ENCODE measurements at regions not wholly inside any gene's neighbourhood (a gene's known extent, or its start where the extent isn't known, plus 50 kb on each side); places are given as distances from the start of the nearest gene placed in this dataset.

GRCh38 chr3:137222736-137223225, 265.0 kb downstream of the IL20RB start:
- no peak overlapping the region for H3K4me3 ChIP-seq (ENCODE audit: low read depth in 1 of 5, low read length in 5 of 5)
- H3K9me3 ChIP-seq (ENCODE audit: control insufficient read depth in 5 of 5, low read length in 5 of 5) = peaks cover 0 to 4% (median 2%) of the 10 kb centered on the region in 5 donors
- no peaks in the 10 kb centered on the region for H3K4me1 ChIP-seq (ENCODE audit: control insufficient read depth in 5 of 5, insufficient read depth in 5 of 5, low read length in 5 of 5)
- peaks cover 0 to 4% (median 0%) of the 10 kb centered on the region in 5 donors for H3K27me3 ChIP-seq (ENCODE audit: control insufficient read depth in 5 of 5, insufficient read depth in 4 of 5, low read length in 5 of 5)
- H3K27ac ChIP-seq (ENCODE audit: low read depth, low read length) = no peak overlapping the region
- H3K36me3 ChIP-seq (ENCODE audit: control insufficient read depth in 5 of 5, insufficient read depth in 5 of 5, low read length in 5 of 5) = no peaks in the 10 kb centered on the region
- H3K9ac ChIP-seq (ENCODE audit: low read length in 5 of 5) = no peak overlapping the region

- no peak overlapping the region for H3K4me3 ChIP-seq (ENCODE audit: low read depth in 1 of 5, low read length in 5 of 5)
- H3K9ac ChIP-seq (ENCODE audit: low read length in 5 of 5) = no peak overlapping the region
- H3K4me1 ChIP-seq (ENCODE audit: control insufficient read depth in 5 of 5, insufficient read depth in 5 of 5, low read length in 5 of 5) = no peaks in the 10 kb centered on the region
- H3K27ac ChIP-seq (ENCODE audit: low read depth, low read length) = no peak overlapping the region
- no peaks in the 10 kb centered on the region for H3K36me3 ChIP-seq (ENCODE audit: control insufficient read depth in 5 of 5, insufficient read depth in 5 of 5, low read length in 5 of 5)
- H3K27me3 ChIP-seq (ENCODE audit: control insufficient read depth in 5 of 5, insufficient read depth in 4 of 5, low read length in 5 of 5) = peaks cover 0 to 4% (median 0%) of the 10 kb centered on the region in 5 donors
- peaks cover 0 to 4% (median 2%) of the 10 kb centered on the region in 5 donors for H3K9me3 ChIP-seq (ENCODE audit: control insufficient read depth in 5 of 5, low read length in 5 of 5)
These were observed 266.7 kb downstream of the IL20RB start for GRCh38 chr3:137224464-137224863.

- Histone ChIP-seq H3K4me3 (ENCODE audit: low read depth in 1 of 5, low read length in 5 of 5) (no peak overlapping the region), H3K9ac (ENCODE audit: low read length in 5 of 5) (no peak overlapping the region), H3K27ac (ENCODE audit: low read depth, low read length) (no peak overlapping the region), H3K27me3 (ENCODE audit: control insufficient read depth in 5 of 5, insufficient read depth in 4 of 5, low read length in 5 of 5) (peaks cover 0 to 2% (median 0%) of the 10 kb centered on the region in 5 donors), H3K36me3 (ENCODE audit: control insufficient read depth in 5 of 5, insufficient read depth in 5 of 5, low read length in 5 of 5) (no peaks in the 10 kb centered on the region), H3K9me3 (ENCODE audit: control insufficient read depth in 5 of 5, low read length in 5 of 5) (no peaks in the 10 kb centered on the region), H3K4me1 (ENCODE audit: control insufficient read depth in 5 of 5, insufficient read depth in 5 of 5, low read length in 5 of 5) (no peaks in the 10 kb centered on the region)
These were observed 285.1 kb downstream of the IL20RB start for GRCh38 chr3:137242836-137243400.

GRCh38 chr3:137246491-137246890, 288.7 kb downstream of the IL20RB start:
- Histone ChIP-seq H3K9me3 (ENCODE audit: control insufficient read depth in 5 of 5, low read length in 5 of 5) (peaks cover 0 to 9% (median 3%) of the 10 kb centered on the region in 5 donors), H3K4me1 (ENCODE audit: control insufficient read depth in 5 of 5, insufficient read depth in 5 of 5, low read length in 5 of 5) (no peaks in the 10 kb centered on the region), H3K36me3 (ENCODE audit: control insufficient read depth in 5 of 5, insufficient read depth in 5 of 5, low read length in 5 of 5) (no peaks in the 10 kb centered on the region), H3K27ac (ENCODE audit: low read depth, low read length) (no peak overlapping the region), H3K4me3 (ENCODE audit: low read depth in 1 of 5, low read length in 5 of 5) (no peak overlapping the region), H3K9ac (ENCODE audit: low read length in 5 of 5) (no peak overlapping the region), H3K27me3 (ENCODE audit: control insufficient read depth in 5 of 5, insufficient read depth in 4 of 5, low read length in 5 of 5) (no peaks in the 10 kb centered on the region)

- H3K4me1 ChIP-seq (ENCODE audit: control insufficient read depth in 5 of 5, insufficient read depth in 5 of 5, low read length in 5 of 5) = no peaks in the 10 kb centered on the region
- no peak overlapping the region for H3K27ac ChIP-seq (ENCODE audit: low read depth, low read length)
- no peaks in the 10 kb centered on the region for H3K27me3 ChIP-seq (ENCODE audit: control insufficient read depth in 5 of 5, insufficient read depth in 4 of 5, low read length in 5 of 5)
- H3K36me3 ChIP-seq (ENCODE audit: control insufficient read depth in 5 of 5, insufficient read depth in 5 of 5, low read length in 5 of 5) = no peaks in the 10 kb centered on the region
- peaks cover 0 to 11% (median 9%) of the 10 kb centered on the region in 5 donors for H3K9me3 ChIP-seq (ENCODE audit: control insufficient read depth in 5 of 5, low read length in 5 of 5)
- no peak overlapping the region for H3K4me3 ChIP-seq (ENCODE audit: low read depth in 1 of 5, low read length in 5 of 5)
- no peak overlapping the region for H3K9ac ChIP-seq (ENCODE audit: low read length in 5 of 5)
These were observed 291.6 kb downstream of the IL20RB start for GRCh38 chr3:137249311-137249940.

GRCh38 chr3:137259089-137259488, 301.3 kb downstream of the IL20RB start:
- H3K4me3 ChIP-seq (ENCODE audit: low read depth in 1 of 5, low read length in 5 of 5) = no peak overlapping the region
- peaks cover 0 to 2% (median 0%) of the 10 kb centered on the region in 5 donors for H3K4me1 ChIP-seq (ENCODE audit: control insufficient read depth in 5 of 5, insufficient read depth in 5 of 5, low read length in 5 of 5)
- peaks cover 0 to 3% (median 0%) of the 10 kb centered on the region in 5 donors for H3K9me3 ChIP-seq (ENCODE audit: control insufficient read depth in 5 of 5, low read length in 5 of 5)
- no peak overlapping the region for H3K9ac ChIP-seq (ENCODE audit: low read length in 5 of 5)
- no peaks in the 10 kb centered on the region for H3K27me3 ChIP-seq (ENCODE audit: control insufficient read depth in 5 of 5, insufficient read depth in 4 of 5, low read length in 5 of 5)
- H3K27ac ChIP-seq (ENCODE audit: low read depth, low read length) = no peak overlapping the region
- H3K36me3 ChIP-seq (ENCODE audit: control insufficient read depth in 5 of 5, insufficient read depth in 5 of 5, low read length in 5 of 5) = no peaks in the 10 kb centered on the region

- Histone ChIP-seq H3K4me1 (ENCODE audit: control insufficient read depth in 5 of 5, insufficient read depth in 5 of 5, low read length in 5 of 5) (peaks cover 0 to 5% (median 0%) of the 10 kb centered on the region in 5 donors), H3K27me3 (ENCODE audit: control insufficient read depth in 5 of 5, insufficient read depth in 4 of 5, low read length in 5 of 5) (no peaks in the 10 kb centered on the region), H3K4me3 (ENCODE audit: low read depth in 1 of 5, low read length in 5 of 5) (no peak overlapping the region), H3K9ac (ENCODE audit: low read length in 5 of 5) (no peak overlapping the region), H3K9me3 (ENCODE audit: control insufficient read depth in 5 of 5, low read length in 5 of 5) (peaks cover 0 to 3% (median 0%) of the 10 kb centered on the region in 5 donors), H3K27ac (ENCODE audit: low read depth, low read length) (no peak overlapping the region), H3K36me3 (ENCODE audit: control insufficient read depth in 5 of 5, insufficient read depth in 5 of 5, low read length in 5 of 5) (no peaks in the 10 kb centered on the region)
These were observed 301.9 kb downstream of the IL20RB start for GRCh38 chr3:137259701-137260100.

- Histone ChIP-seq H3K9me3 (ENCODE audit: control insufficient read depth in 5 of 5, low read length in 5 of 5) (no peaks in the 10 kb centered on the region), H3K4me1 (ENCODE audit: control insufficient read depth in 5 of 5, insufficient read depth in 5 of 5, low read length in 5 of 5) (peaks cover 0 to 5% (median 0%) of the 10 kb centered on the region in 5 donors), H3K27ac (ENCODE audit: low read depth, low read length) (no peak overlapping the region), H3K36me3 (ENCODE audit: control insufficient read depth in 5 of 5, insufficient read depth in 5 of 5, low read length in 5 of 5) (no peaks in the 10 kb centered on the region), H3K4me3 (ENCODE audit: low read depth in 1 of 5, low read length in 5 of 5) (no peak overlapping the region), H3K9ac (ENCODE audit: low read length in 5 of 5) (no peak overlapping the region), H3K27me3 (ENCODE audit: control insufficient read depth in 5 of 5, insufficient read depth in 4 of 5, low read length in 5 of 5) (peaks cover 0 to 6% (median 0%) of the 10 kb centered on the region in 5 donors)
These were observed 306.5 kb downstream of the IL20RB start for GRCh38 chr3:137264071-137264820.

GRCh38 chr3:137264843-137265330, 307.1 kb downstream of the IL20RB start:
- Histone ChIP-seq H3K27me3 (ENCODE audit: control insufficient read depth in 5 of 5, insufficient read depth in 4 of 5, low read length in 5 of 5) (peaks cover 0 to 6% (median 0%) of the 10 kb centered on the region in 5 donors), H3K9ac (ENCODE audit: low read length in 5 of 5) (no peak overlapping the region), H3K4me1 (ENCODE audit: control insufficient read depth in 5 of 5, insufficient read depth in 5 of 5, low read length in 5 of 5) (peaks cover 0 to 5% (median 0%) of the 10 kb centered on the region in 5 donors), H3K27ac (ENCODE audit: low read depth, low read length) (no peak overlapping the region), H3K9me3 (ENCODE audit: control insufficient read depth in 5 of 5, low read length in 5 of 5) (no peaks in the 10 kb centered on the region), H3K36me3 (ENCODE audit: control insufficient read depth in 5 of 5, insufficient read depth in 5 of 5, low read length in 5 of 5) (no peaks in the 10 kb centered on the region), H3K4me3 (ENCODE audit: low read depth in 1 of 5, low read length in 5 of 5) (no peak overlapping the region)

- Histone ChIP-seq H3K36me3 (ENCODE audit: control insufficient read depth in 5 of 5, insufficient read depth in 5 of 5, low read length in 5 of 5) (no peaks in the 10 kb centered on the region), H3K4me3 (ENCODE audit: low read depth in 1 of 5, low read length in 5 of 5) (no peak overlapping the region), H3K9ac (ENCODE audit: low read length in 5 of 5) (no peak overlapping the region), H3K9me3 (ENCODE audit: control insufficient read depth in 5 of 5, low read length in 5 of 5) (peaks cover 0 to under 1% (median 0%) of the 10 kb centered on the region in 5 donors), H3K27ac (ENCODE audit: low read depth, low read length) (no peak overlapping the region), H3K4me1 (ENCODE audit: control insufficient read depth in 5 of 5, insufficient read depth in 5 of 5, low read length in 5 of 5) (no peaks in the 10 kb centered on the region), H3K27me3 (ENCODE audit: control insufficient read depth in 5 of 5, insufficient read depth in 4 of 5, low read length in 5 of 5) (no peaks in the 10 kb centered on the region)
These were observed 325.1 kb downstream of the IL20RB start for GRCh38 chr3:137282871-137283270.
